ENCODE measurements at regions not wholly inside any gene's neighbourhood (a gene's known extent, or its start where the extent isn't known, plus 50 kb on each side); places are given as distances from the start of the nearest gene placed in this dataset.

DNA sequence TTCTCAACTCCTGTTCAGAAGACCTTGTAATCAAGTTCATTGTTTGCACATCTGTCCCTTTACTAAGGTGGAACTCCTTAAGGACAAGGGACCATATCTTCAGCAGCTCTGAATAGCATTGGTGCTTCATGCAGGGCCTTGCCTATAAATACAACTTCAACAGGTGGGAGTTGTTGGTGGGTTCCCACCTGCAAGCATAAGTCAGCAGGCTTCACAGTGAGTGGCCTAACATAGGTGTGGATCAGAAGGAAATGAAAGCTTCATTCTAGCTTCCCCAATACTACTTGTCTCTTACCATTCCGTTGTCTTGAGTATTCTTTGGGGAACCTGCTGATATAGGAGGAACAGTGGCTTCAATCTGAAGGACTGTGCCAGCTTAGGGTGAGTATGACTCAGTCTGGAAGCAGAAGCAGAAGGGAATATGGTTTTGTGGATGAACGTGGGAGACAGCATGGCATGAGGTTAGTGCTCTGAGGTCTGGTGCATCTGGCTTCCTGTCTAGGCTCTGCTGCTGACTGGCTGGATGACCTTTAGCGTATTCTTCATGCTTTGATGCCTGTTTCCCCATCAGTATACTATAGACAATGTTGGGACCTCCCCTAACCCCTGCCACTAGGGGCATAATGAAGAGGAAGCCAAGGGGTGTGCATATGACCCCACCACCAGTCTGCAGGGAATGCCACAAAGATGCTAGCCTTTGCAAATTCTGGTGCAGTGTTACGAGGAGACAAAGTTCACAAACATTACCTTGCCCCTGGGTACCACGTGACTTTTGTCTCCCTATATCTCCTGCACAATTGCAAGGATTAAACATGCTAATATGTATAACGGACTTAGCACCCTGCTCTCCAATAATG, 192.3 kb downstream of the PALM2AKAP2 start (continued):
- no peak for TF ChIP-seq SIN3A (IDR thresholded peaks at IDR 0.05; ENCODE audit: low read depth, low read length)
- TF ChIP-seq DPF2 (IDR thresholded peaks at IDR 0.05) = peak; percentile 46
- peak; percentile 79; the same call in 1 of the 2 replicates for TF ChIP-seq PAX5 (IDR thresholded peaks at IDR 0.05; ENCODE audit: borderline replicate concordance, low read depth, low read length)
- TF ChIP-seq ZNF687 (IDR thresholded peaks at IDR 0.05) = peak; percentile 96
- peak; percentile 47 for TF ChIP-seq CBFB (IDR thresholded peaks at IDR 0.05; ENCODE audit: low read depth)
- TF ChIP-seq EZH2 (IDR thresholded peaks at IDR 0.05; ENCODE audit: borderline replicate concordance, control insufficient read depth, low read depth, low read length) = no peak
- TF ChIP-seq JUNB (IDR thresholded peaks at IDR 0.05) = no peak; the same call in 1 of the 2 replicates
